AG09319 (cell line): ENCODE measurements at regions not wholly inside any gene's neighbourhood (a gene's known extent, or its start where the extent isn't known, plus 50 kb on each side); places are given as distances from the start of the nearest gene placed in this dataset.

Experiments
- DNase-seq: peaks from one replicate; pipeline ENCODE4 v3.0.0-alpha.2; 2010; ENCODE audit warnings: low read depth; ENCODE audit errors: extremely low read depth
- TF ChIP-seq, protein P1 (sequence below): IDR thresholded peaks from 2 replicates; pipeline ENCODE4 v1.5.1; 2011; ENCODE audit warnings: low read depth, mild to moderate bottlenecking, inconsistent platforms, low read length, moderate library complexity

DNA sequence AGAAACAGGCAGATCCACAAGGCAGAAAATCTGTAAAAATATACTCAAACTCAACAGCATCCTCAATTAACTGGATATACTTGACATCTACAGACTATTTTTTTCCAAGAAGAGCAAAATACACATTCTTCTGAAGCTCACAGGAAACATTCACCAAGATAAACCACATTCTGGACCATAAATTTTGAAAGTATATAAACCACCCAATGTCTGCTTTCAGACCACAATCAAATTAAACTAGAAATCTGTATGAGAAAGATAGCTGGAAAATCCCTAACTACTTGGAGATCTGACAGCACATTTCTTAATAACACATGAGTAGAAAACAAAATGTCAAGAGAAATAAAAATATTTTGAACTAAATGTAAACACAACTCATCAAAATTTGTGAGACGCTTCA is 195.5 kb downstream of the ERMARD start:
- no peak for DNase-seq
- TF ChIP-seq, protein P1, sequence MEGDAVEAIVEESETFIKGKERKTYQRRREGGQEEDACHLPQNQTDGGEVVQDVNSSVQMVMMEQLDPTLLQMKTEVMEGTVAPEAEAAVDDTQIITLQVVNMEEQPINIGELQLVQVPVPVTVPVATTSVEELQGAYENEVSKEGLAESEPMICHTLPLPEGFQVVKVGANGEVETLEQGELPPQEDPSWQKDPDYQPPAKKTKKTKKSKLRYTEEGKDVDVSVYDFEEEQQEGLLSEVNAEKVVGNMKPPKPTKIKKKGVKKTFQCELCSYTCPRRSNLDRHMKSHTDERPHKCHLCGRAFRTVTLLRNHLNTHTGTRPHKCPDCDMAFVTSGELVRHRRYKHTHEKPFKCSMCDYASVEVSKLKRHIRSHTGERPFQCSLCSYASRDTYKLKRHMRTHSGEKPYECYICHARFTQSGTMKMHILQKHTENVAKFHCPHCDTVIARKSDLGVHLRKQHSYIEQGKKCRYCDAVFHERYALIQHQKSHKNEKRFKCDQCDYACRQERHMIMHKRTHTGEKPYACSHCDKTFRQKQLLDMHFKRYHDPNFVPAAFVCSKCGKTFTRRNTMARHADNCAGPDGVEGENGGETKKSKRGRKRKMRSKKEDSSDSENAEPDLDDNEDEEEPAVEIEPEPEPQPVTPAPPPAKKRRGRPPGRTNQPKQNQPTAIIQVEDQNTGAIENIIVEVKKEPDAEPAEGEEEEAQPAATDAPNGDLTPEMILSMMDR = no peak

DNA sequence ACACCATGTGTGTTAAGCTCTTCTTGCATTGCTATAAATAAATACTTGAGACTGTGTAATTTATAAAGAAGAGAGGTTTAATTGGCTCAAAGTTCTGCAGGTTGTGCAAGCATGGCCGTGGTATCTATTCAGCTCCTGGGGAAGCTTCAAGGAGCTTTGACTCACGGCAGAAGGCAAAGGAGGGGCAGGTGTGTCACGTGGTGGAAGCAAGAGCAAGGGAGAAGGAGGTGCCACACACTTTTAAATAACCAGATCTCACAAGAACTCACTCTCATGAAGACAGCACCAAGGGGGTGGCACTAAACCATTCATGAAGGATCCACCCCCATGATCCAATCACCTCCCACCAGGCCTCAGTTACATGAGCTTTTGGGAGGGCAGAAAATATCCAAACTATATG is 193.7 kb downstream of the ERMARD start:
- TF ChIP-seq, protein P1 = no peak

DNA sequence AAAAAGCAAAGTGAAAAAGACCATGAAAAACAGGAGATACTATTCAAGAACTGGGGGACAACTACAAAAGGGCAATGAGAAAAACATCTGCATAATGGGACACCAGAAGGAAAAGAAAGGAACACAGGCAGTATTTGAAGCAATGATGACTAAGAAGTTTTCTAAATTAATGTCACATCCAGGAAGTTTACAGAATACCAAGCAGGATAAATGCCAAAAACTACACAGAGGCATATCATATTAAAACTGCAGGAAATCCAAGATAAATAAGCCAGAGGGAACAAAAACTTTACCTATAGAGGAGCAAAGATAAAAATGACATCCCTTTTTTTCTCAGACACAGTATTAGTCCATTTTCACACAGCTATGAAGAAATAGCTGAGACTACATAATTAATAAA is 193.0 kb downstream of the ERMARD start:
- TF ChIP-seq, protein P1 = no peak
- DNase-seq = no peak

More for the DNA sequence above, 193.7 kb downstream of the ERMARD start:
- no peak for DNase-seq

DNA sequence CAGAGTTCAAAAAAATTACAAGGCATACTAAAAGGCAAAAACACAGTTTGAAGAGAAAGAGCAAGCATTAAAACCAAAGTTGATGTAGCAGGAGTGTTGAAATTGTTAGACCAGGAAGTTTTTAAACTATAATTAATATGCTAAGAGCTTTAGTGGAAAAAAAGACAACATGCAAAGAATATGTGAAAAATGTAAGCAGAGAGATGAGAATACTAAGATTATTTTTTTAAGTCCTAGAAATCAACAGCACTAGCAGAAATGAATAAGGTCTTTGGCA is 192.6 kb downstream of the ERMARD start:
- TF ChIP-seq, protein P1 = no peak
- DNase-seq = no peak

DNA sequence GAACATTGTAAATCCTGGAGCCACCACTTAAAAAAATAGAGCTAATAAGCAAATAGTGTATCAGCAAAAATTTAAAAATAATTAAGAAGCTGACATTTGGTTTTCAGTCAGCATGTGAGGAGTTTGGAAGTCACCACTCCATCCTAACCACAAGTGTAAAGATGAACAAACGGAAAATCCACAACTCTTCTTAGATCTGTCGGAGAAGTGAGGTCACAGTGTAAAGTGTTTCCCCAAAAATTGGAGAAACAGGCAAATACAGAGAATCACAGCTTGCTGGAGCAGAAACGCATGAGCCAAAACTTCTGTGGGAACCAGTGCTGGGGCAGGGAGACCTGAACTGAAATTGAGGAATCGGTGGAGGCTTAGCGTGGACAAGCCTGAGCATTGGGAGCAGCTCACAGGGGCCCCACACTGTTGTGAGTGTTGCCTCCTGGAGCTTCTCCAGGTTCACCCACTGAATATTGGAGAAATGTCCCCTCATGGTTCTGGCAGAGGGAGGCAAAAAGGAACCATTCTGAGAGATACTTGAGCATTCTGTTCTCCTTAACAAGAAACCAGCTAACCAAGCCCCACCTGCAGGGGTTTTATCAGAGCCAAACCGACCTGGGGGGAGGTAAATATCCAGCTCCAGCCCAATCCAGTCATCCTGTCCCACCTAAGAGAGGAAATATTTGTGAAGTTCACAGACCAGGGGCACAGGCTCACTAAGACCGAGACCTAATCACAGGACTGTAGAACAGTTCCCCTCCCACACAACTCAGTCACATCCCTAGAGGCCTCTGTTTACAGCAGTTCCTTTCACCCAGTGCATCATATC is 192.0 kb downstream of the ERMARD start:
- TF ChIP-seq, protein P1 = no peak

GRCh38 chr6:169942173-169942572 is 190.8 kb downstream of the ERMARD start:
- TF ChIP-seq, protein P1 = no peak
- no peak for DNase-seq

More for the DNA sequence above, 192.0 kb downstream of the ERMARD start:
- DNase-seq = no peak

DNA sequence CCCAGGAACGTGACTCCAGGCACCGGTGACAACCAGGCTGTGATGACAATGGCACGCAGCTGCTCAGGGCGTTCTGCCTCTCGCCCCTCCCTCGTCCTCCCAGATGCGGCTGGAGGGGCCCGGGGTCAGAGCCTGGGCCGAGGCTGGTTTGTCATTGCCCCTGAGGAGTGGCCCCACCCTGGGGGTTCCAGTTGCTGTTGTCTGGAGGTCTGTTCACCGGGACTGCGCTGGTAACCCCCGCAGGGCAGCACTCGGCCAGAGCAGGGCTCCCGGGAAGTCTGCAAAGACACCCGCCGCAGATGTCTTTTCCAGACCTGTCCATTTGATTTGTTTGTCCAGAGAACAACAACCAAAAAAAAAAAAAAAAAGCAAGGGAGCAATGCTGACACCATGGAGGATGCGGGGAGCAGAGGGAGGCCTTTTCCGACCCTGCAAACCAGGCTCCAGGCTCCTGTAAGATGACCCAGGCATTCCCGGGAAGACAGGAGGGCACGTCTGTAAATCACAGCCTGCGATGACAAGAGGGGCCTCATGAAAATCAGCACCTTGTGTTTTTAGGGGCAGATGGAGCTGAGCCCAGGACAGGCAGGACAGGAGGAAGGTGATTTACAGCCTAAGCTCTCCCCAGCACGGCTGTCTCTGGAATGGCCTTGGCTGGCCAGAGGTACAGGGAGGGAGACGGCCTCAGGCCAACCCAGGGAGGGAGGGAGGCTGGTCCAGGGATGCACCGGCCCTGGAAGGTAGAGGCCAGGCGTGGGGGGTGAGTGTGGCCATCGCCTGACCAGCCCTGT is 189.3 kb downstream of the ERMARD start:
- TF ChIP-seq, protein P1 = no peak
- DNase-seq = no peak
